ENCODE measurements at regions not wholly inside any gene's neighbourhood (a gene's known extent, or its start where the extent isn't known, plus 50 kb on each side); places are given as distances from the start of the nearest gene placed in this dataset.

DNA sequence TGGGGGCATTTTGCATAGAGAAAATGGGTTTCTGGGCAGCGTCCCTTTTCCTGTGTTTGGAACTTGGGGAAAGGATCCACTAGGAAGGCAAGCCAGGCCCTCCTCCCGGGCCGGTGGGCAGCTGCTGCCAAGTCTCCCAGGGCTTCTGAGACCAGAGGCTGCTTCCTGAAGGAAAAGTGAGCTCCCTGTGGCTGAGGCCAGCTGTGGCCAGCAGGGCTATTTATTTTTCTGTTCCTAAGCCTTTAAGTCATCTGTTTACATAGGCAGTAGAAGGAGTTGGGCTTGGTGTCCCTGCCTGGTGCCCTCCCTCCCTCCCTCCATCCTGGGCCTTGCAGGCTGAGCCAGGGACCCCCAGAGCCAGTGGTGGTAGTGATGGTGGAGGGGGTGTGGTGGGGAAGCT, 70.5 kb upstream of the COL13A1 start:
- TF ChIP-seq, protein P1, sequence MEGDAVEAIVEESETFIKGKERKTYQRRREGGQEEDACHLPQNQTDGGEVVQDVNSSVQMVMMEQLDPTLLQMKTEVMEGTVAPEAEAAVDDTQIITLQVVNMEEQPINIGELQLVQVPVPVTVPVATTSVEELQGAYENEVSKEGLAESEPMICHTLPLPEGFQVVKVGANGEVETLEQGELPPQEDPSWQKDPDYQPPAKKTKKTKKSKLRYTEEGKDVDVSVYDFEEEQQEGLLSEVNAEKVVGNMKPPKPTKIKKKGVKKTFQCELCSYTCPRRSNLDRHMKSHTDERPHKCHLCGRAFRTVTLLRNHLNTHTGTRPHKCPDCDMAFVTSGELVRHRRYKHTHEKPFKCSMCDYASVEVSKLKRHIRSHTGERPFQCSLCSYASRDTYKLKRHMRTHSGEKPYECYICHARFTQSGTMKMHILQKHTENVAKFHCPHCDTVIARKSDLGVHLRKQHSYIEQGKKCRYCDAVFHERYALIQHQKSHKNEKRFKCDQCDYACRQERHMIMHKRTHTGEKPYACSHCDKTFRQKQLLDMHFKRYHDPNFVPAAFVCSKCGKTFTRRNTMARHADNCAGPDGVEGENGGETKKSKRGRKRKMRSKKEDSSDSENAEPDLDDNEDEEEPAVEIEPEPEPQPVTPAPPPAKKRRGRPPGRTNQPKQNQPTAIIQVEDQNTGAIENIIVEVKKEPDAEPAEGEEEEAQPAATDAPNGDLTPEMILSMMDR (IDR thresholded peaks at IDR 0.05; ENCODE audit: insufficient read depth, low read depth, low read length), result no peak
- no peak for TF ChIP-seq EZH2 (IDR thresholded peaks at IDR 0.05; ENCODE audit: insufficient read depth, low read length)

Data from astrocyte (in vitro differentiated cells and primary cell).